Mucosa of descending colon (tissue), 3 donors: ENCODE measurements at regions not wholly inside any gene's neighbourhood (a gene's known extent, or its start where the extent isn't known, plus 50 kb on each side); places are given as distances from the start of the nearest gene placed in this dataset.

Experiments used
- ATAC-seq: fragments of 200-7000 bp; cut with Tn5 transposase; one replicate; pipeline ENCODE4 v1.9.1; 2020; ENCODE audit warnings: mild to moderate bottlenecking, moderate library complexity
- DNase-seq, 3 donors: peaks; one replicate each; pipeline ENCODE4 v3.0.0-alpha.2; 2020
- H3K36me3 ChIP-seq: fragments of 200-600 bp; one replicate; pipeline ENCODE4 v1.8.0; 2021; ENCODE audit warnings: low read depth, mild to moderate bottlenecking
- H3K4me1 ChIP-seq: fragments of 200-600 bp; one replicate; pipeline ENCODE4 v1.8.0; 2021; ENCODE audit warnings: low read depth, mild to moderate bottlenecking
- H3K4me3 ChIP-seq: fragments of 200-600 bp; one replicate; pipeline ENCODE4 v1.8.0; 2021; ENCODE audit warnings: mild to moderate bottlenecking
- H3K9me3 ChIP-seq: fragments of 200-600 bp; one replicate; pipeline ENCODE4 v1.8.0; 2021; ENCODE audit warnings: mild to moderate bottlenecking
- CTCF ChIP-seq: fragments of 200-600 bp; IDR thresholded peaks from one replicate; pipeline ENCODE4 v1.8.0; 2022; ENCODE audit warnings: antibody characterized with exemption, mild to moderate bottlenecking
- intact Hi-C, 2 donors: fragments of 100-400 bp; cut with DNase I in 1 of 2; cut with micrococcal nuclease in 1 of 2; formaldehyde crosslinking; loops; one replicate each; pipeline versions ENCODE4 v1.11.0 to v1.11.1; 2022; cut with DNase I, micrococcal nuclease
- donor health status: DM: no; HTN: no; CAD: no; lungs with moderate emphysema.
- donor health status: DM: no; HTN: no; CAD: no.
- donor health status: DM: no; HTN: yes; CAD: no.

GRCh38 chr2:173584000-173584399 lies 229.3 kb downstream of the CDCA7 start:
- TF ChIP-seq CTCF: no peak
- no peak for ATAC-seq
- H3K9me3 ChIP-seq: no peaks in the 10 kb centered on the region
- no peaks in the 10 kb centered on the region for H3K4me1 ChIP-seq
- no peaks in the 10 kb centered on the region for H3K36me3 ChIP-seq
- no peak overlapping the region for H3K4me3 ChIP-seq
- intact Hi-C loops: no loop called here
- DNase-seq: no peak

- no peak for TF ChIP-seq CTCF
- ATAC-seq (no peak), DNase-seq (no peak)
- Histone ChIP-seq H3K4me3 (no peak overlapping the region), H3K36me3 (no peaks in the 10 kb centered on the region), H3K4me1 (no peaks in the 10 kb centered on the region), H3K9me3 (no peaks in the 10 kb centered on the region)
- intact Hi-C loops: no loop called here
These were observed 230.2 kb downstream of the CDCA7 start for GRCh38 chr2:173584676-173585458.

GRCh38 chr2:173588931-173589369 lies 234.3 kb downstream of the CDCA7 start:
- DNase-seq (no peak), ATAC-seq (no peak)
- no peaks in the 10 kb centered on the region for H3K36me3 ChIP-seq
- no peak overlapping the region for H3K4me3 ChIP-seq
- TF ChIP-seq CTCF: no peak
- H3K4me1 ChIP-seq: no peaks in the 10 kb centered on the region
- H3K9me3 ChIP-seq: peaks cover 11% of the 10 kb centered on the region
- intact Hi-C loops: no loop called here

DNA sequence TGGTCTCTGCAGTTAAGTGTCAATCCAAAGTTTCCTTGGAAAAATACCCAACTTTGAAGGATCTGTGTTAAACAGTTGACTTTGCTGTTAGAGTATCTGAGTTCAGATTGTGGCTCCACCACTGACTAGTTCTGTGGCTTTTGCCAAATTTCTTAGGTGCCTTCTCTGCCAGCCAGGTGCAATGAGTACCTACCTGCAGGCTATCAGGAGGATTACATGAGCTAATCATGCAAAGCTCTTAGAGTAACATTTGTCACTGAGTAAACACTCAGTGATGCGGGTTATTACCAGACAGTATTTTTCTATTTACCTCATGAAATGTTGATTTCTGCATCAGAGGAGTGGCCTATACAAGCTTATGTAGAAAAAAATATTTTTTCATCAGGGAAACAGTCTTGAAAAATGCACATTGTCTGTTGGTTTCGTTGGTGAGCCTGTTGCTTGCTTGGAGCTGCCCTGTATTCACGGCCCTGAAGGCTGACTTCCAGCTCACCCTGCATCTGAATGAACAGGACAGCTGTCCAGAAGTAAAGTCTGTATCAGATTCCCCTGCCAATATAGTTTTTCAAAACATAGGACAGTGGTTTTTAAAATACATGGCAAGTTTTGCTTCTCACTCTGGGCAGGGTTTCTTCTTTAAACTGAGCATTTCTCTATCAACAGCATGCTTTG lies 235.1 kb downstream of the CDCA7 start:
- no peaks in the 10 kb centered on the region for H3K4me1 ChIP-seq
- H3K4me3 ChIP-seq: no peak overlapping the region
- ATAC-seq (no peak), DNase-seq (no peak)
- intact Hi-C loops: no loop called here
- peaks cover 11% of the 10 kb centered on the region for H3K9me3 ChIP-seq
- no peaks in the 10 kb centered on the region for H3K36me3 ChIP-seq
- no peak for TF ChIP-seq CTCF

DNA sequence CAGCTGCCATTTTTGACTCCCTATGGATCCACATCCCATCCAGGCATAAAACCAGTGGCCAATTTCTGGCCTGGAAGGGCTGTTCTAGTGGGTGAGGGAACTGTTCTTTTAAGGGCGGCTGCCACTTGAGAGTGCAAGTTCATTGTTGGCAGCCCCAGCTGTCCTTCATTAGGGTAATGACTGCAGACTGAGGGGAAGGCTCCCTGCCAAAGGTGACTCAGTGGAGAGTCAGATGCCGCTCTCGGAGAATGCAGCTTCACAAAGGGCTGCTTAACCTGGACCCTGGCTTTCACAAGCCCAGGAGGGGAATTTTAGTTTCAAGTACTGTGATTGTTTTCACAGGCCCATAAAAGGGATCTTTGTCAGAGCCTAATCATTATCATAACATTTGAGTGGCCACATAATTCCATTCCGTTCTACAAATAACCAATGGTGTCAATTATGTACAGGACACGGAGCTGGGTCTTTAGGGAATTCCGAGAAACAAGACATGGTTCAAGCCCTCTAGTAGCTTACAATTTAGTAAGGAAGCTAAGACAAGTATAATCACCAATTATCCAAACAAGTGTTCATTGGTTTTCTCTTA lies 235.7 kb downstream of the CDCA7 start:
- H3K9me3 ChIP-seq: peaks cover 11% of the 10 kb centered on the region
- ATAC-seq (peak; percentile 34), DNase-seq (no peak)
- no peak overlapping the region for H3K4me3 ChIP-seq
- TF ChIP-seq CTCF: no peak
- no peaks in the 10 kb centered on the region for H3K36me3 ChIP-seq
- H3K4me1 ChIP-seq: no peaks in the 10 kb centered on the region
- intact Hi-C loops: no loop called here
